ENCODE measurements at regions not wholly inside any gene's neighbourhood (a gene's known extent, or its start where the extent isn't known, plus 50 kb on each side); places are given as distances from the start of the nearest gene placed in this dataset.

DNA sequence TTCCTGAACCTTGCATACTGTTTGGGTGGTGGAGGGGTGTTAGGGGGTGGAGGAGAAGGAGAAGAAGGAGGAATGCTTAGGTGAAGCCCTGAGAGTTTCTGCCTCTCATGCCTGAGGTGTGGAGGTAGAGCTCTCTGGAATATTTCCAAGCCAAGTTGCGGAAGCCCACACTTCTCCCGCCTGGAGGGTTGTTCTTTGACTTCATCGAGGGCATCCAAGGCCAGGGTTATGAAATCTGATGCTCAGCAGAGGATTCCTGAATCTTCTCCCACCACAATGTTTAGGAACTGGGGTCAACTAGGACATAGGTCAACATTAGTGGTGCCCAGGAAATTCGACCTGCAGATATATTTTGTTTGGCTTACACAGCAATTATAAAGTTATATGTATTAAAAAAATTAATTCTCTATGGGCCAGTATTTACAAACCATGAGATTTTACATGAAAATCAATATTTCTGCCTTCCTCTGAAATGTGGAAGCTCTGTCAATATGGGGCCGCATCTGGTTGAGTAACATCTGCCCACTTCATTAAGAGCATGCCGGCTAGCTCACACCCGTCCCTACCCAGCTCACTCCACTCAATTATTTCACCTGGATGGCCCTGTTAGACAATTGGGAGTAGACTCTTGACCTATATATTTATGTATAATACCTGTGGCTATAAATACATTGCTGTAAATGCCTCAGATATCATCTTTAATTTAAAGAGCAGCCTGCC lies 257.1 kb upstream of the ZFP64 start:
- Histone ChIP-seq H3K9me3 (ENCODE audit: control insufficient read depth in 1 of 2, insufficient read depth in 1 of 2, low read depth in 1 of 2, low read length in 2 of 2) (no peaks in the 10 kb centered on the region), H3K4me1 (ENCODE audit: control insufficient read depth in 1 of 2, insufficient read depth in 2 of 2, low read length in 2 of 2) (no peaks in the 10 kb centered on the region), H3K27ac (ENCODE audit: low read depth, low read length) (no peak overlapping the region), H3K79me2 (ENCODE audit: insufficient read depth, low read length) (no peaks in the 10 kb centered on the region), H3K9ac (ENCODE audit: low read length) (no peak overlapping the region), H3K4me3 (replicated peaks in 1 of 2; ENCODE audit: low read depth in 1 of 2, low read length in 2 of 2) (no peak overlapping the region), H3K36me3 (ENCODE audit: control insufficient read depth in 1 of 2, insufficient read depth in 2 of 2, low read length in 2 of 2) (no peaks in the 10 kb centered on the region; a peak in 1 of 4 replicates), H3K9me2 (ENCODE audit: insufficient read depth) (no peaks in the 10 kb centered on the region), H3K4me2 (ENCODE audit: low read length) (no peak overlapping the region), H2AFZ (ENCODE audit: low read depth, low read length, poor library complexity, severe bottlenecking) (no peak overlapping the region), H3K27me3 (ENCODE audit: insufficient read depth, low read length) (no peaks in the 10 kb centered on the region), H4K20me1 (ENCODE audit: insufficient read depth) (no peaks in the 10 kb centered on the region)
- TF ChIP-seq ELF1 (IDR thresholded peaks at IDR 0.05; ENCODE audit: borderline replicate concordance, low read depth) (no peak), RAD21 (IDR thresholded peaks at IDR 0.05; ENCODE audit: low read depth) (no peak), ZNF274 (IDR thresholded peaks at IDR 0.05; ENCODE audit: low read depth, low read length) (no peak), EZH2 (IDR thresholded peaks at IDR 0.05) (no peak), CEBPB (IDR thresholded peaks at IDR 0.05; ENCODE audit: low read depth) (no peak), SIN3A (IDR thresholded peaks at IDR 0.05; ENCODE audit: low read depth) (no peak), EZH2phosphoT487 (IDR thresholded peaks at IDR 0.05; ENCODE audit: borderline replicate concordance) (no peak), ZFX (IDR thresholded peaks at IDR 0.05) (no peak), JUND (IDR thresholded peaks at IDR 0.05) (no peak), TCF7L2 (IDR thresholded peaks at IDR 0.05; ENCODE audit: borderline replicate concordance, extremely low read depth, insufficient read depth, insufficient read length) (no peak), YY1 (IDR thresholded peaks at IDR 0.05; ENCODE audit: extremely low read depth, insufficient replicate concordance, low read depth, low read length) (no peak), FOSL1 (IDR thresholded peaks at IDR 0.05; ENCODE audit: low read depth) (no peak), POLR2A (IDR thresholded peaks at IDR 0.05; ENCODE audit: borderline replicate concordance, extremely low read depth, insufficient read depth, insufficient read length) (no peak), SRF (IDR thresholded peaks at IDR 0.05; ENCODE audit: low read depth) (no peak), POLR2AphosphoS5 (IDR thresholded peaks at IDR 0.05; ENCODE audit: low read depth, low read length) (no peak), SP1 (IDR thresholded peaks at IDR 0.05; ENCODE audit: low read depth) (no peak)
- TF ChIP-seq, protein P1, sequence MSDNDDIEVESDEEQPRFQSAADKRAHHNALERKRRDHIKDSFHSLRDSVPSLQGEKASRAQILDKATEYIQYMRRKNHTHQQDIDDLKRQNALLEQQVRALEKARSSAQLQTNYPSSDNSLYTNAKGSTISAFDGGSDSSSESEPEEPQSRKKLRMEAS (IDR thresholded peaks at IDR 0.05), result no peak
- TF ChIP-seq, protein P2, sequence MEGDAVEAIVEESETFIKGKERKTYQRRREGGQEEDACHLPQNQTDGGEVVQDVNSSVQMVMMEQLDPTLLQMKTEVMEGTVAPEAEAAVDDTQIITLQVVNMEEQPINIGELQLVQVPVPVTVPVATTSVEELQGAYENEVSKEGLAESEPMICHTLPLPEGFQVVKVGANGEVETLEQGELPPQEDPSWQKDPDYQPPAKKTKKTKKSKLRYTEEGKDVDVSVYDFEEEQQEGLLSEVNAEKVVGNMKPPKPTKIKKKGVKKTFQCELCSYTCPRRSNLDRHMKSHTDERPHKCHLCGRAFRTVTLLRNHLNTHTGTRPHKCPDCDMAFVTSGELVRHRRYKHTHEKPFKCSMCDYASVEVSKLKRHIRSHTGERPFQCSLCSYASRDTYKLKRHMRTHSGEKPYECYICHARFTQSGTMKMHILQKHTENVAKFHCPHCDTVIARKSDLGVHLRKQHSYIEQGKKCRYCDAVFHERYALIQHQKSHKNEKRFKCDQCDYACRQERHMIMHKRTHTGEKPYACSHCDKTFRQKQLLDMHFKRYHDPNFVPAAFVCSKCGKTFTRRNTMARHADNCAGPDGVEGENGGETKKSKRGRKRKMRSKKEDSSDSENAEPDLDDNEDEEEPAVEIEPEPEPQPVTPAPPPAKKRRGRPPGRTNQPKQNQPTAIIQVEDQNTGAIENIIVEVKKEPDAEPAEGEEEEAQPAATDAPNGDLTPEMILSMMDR (IDR thresholded peaks at IDR 0.05 in 2 of 3, conservative IDR thresholded peaks at IDR 0.05 in 1 of 3; ENCODE audit: borderline replicate concordance in 1 of 3, insufficient read depth in 1 of 3, low read depth in 2 of 3, low read length in 2 of 3), result no peak
- TF ChIP-seq, protein P3, sequence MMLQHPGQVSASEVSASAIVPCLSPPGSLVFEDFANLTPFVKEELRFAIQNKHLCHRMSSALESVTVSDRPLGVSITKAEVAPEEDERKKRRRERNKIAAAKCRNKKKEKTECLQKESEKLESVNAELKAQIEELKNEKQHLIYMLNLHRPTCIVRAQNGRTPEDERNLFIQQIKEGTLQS (IDR thresholded peaks at IDR 0.05), result no peak
- POLR2A ChIA-PET, result no interaction called here
- CTCF ChIA-PET, result no interaction called here
- intact Hi-C loops (cut with micrococcal nuclease), result no loop called here
- RAD21 ChIA-PET (ENCODE audit: low non-redundant PET in 1 of 2, low total read pairs in 2 of 2, uncharacterized antibody in 2 of 2, unreplicated experiment in 2 of 2), result no interaction called here
- BruUV-seq (replicated peaks), result no TSS peak
- ATAC-seq, result no peak
- DNase-seq (ENCODE audit: low read depth, low spot score), result no peak

All from HCT116 (cell line).